IMR-90 (cell line): ENCODE measurements at regions not wholly inside any gene's neighbourhood (a gene's known extent, or its start where the extent isn't known, plus 50 kb on each side); places are given as distances from the start of the nearest gene placed in this dataset.

Experiments used
- ATAC-seq: fragments of 200-7000 bp; cut with Tn5 transposase; 2 replicates; pipeline ENCODE4 v1.9.1; 2020; ENCODE audit warnings: low read depth, mild to moderate bottlenecking, moderate library complexity
- BruUV-seq: library from RNA; stranded (reverse); fragments of 400-500 nt; replicated peaks from 2 replicates; lab custom pipeline; 2021; lab: Mats Ljungman, UMichigan
- CTCF ChIA-PET: fragments of 300-600 bp; formaldehyde crosslinking; extraction: SDS; loops from one replicate; lab custom pipeline; 2021; ENCODE audit warnings: antibody characterized with exemption; lab: Yijun Ruan, JAX
- POLR2A ChIA-PET: fragments of 300-600 bp; sonication (Branson Sonifier 250); formaldehyde crosslinking; loops from one replicate; lab custom pipeline; 2022; ENCODE audit warnings: antibody characterized with exemption; ENCODE audit not compliant: unreplicated experiment; lab: Charles Lee
- DNase-seq: peaks from one replicate; pipeline ENCODE4 v3.0.0; 2013
- H2AFZ ChIP-seq: replicated peaks from 2 replicates; pipeline ENCODE3; 2013; ENCODE audit warnings: low read length, mild to moderate bottlenecking; ENCODE audit not compliant: poor library complexity
- H2AK5ac ChIP-seq: 2 replicates; pipeline ENCODE4 v1.6.1; 2013; ENCODE audit warnings: low read depth, low read length, inconsistent platforms
- H2AK9ac ChIP-seq: replicated peaks from 2 replicates; pipeline ENCODE3; 2013; ENCODE audit warnings: mild to moderate bottlenecking, low read depth, low read length, moderate library complexity; ENCODE audit not compliant: poor library complexity
- H2BK120ac ChIP-seq: 2 replicates; pipeline ENCODE4 v1.6.1; 2013; ENCODE audit warnings: low read depth, low read length, inconsistent platforms
- H2BK15ac ChIP-seq: 3 replicates; pipeline ENCODE4 v1.6.1; 2013; ENCODE audit warnings: low read depth, low read length, inconsistent platforms
- H2BK20ac ChIP-seq: 2 replicates; pipeline ENCODE4 v1.6.1; 2013; ENCODE audit warnings: low read depth, mild to moderate bottlenecking, inconsistent platforms, low read length, moderate library complexity
- H2BK5ac ChIP-seq: 2 replicates; pipeline ENCODE4 v1.6.1; 2013; ENCODE audit warnings: mild to moderate bottlenecking, low read depth, low read length, inconsistent platforms; ENCODE audit not compliant: poor library complexity, severe bottlenecking
- H3K14ac ChIP-seq: replicated peaks from 2 replicates; pipeline ENCODE4 v1.6.1; 2013; ENCODE audit warnings: low read depth, low read length, inconsistent platforms
- H3K18ac ChIP-seq: 2 replicates; pipeline ENCODE4 v1.6.1; 2013; ENCODE audit warnings: low read depth, low read length, control low read depth
- H3K23ac ChIP-seq: 2 replicates; pipeline ENCODE4 v1.6.1; 2013; ENCODE audit warnings: low read depth, low read length, inconsistent platforms
- H3K27ac ChIP-seq: 2 replicates; pipeline ENCODE4 v1.5.1; 2013; ENCODE audit warnings: mild to moderate bottlenecking, control low read depth, low read length; ENCODE audit not compliant: insufficient read depth
- H3K27me3 ChIP-seq: 2 replicates; pipeline ENCODE4 v1.6.1; 2013; ENCODE audit warnings: low read length; ENCODE audit not compliant: control insufficient read depth, insufficient read depth
- H3K36me3 ChIP-seq: 2 replicates; pipeline ENCODE4 v1.6.1; 2013; ENCODE audit warnings: low read length, mixed read lengths; ENCODE audit not compliant: control insufficient read depth, insufficient read depth
- H3K4ac ChIP-seq: 2 replicates; pipeline ENCODE4 v1.6.1; 2013; ENCODE audit warnings: low read depth, low read length, inconsistent platforms
- H3K4me1 ChIP-seq: 2 replicates; pipeline ENCODE4 v1.6.1; 2013; ENCODE audit warnings: low read length, mixed read lengths; ENCODE audit not compliant: control insufficient read depth, insufficient read depth
- H3K4me2 ChIP-seq: 2 replicates; pipeline ENCODE4 v1.6.1; 2013; ENCODE audit warnings: low read depth, mild to moderate bottlenecking, control low read depth, low read length, moderate library complexity
- H3K4me3 ChIP-seq: 2 replicates; pipeline ENCODE4 v1.5.1; 2013; ENCODE audit warnings: low read depth, mild to moderate bottlenecking, control low read depth, low read length, moderate library complexity; ENCODE audit not compliant: insufficient read depth
- H3K56ac ChIP-seq: 2 replicates; pipeline ENCODE4 v1.6.1; 2013; ENCODE audit warnings: low read length, inconsistent platforms; ENCODE audit not compliant: insufficient read depth; ENCODE audit errors: extremely low read depth
- H3K79me1 ChIP-seq, 2 experiments: 2 replicates each; pipeline ENCODE4 v1.6.1; 2013; ENCODE audit warnings: low read length in 2 of 2, inconsistent platforms in 1 of 2, low read depth in 1 of 2
- H3K9ac ChIP-seq: 2 replicates; pipeline ENCODE4 v1.6.1; 2013; ENCODE audit warnings: low read depth, low read length, control low read depth
- H3K9me1 ChIP-seq: 2 replicates; pipeline ENCODE4 v1.6.1; 2013; ENCODE audit warnings: low read length, inconsistent platforms; ENCODE audit not compliant: insufficient read depth
- H3K9me3 ChIP-seq: 2 replicates; pipeline ENCODE4 v1.6.1; 2013; ENCODE audit warnings: low read length; ENCODE audit not compliant: control insufficient read depth, insufficient read depth
- H4K20me1 ChIP-seq: 2 replicates; pipeline ENCODE4 v1.6.1; 2013; ENCODE audit warnings: low read length, inconsistent platforms; ENCODE audit not compliant: insufficient read depth
- H4K5ac ChIP-seq: 2 replicates; pipeline ENCODE4 v1.6.1; 2013; ENCODE audit warnings: mild to moderate bottlenecking, low read depth, low read length, control low read depth
- H4K8ac ChIP-seq, 2 experiments: 2 replicates each; pipeline ENCODE4 v1.6.1; 2013; ENCODE audit warnings: low read depth in 2 of 2, low read length in 2 of 2, control low read depth in 1 of 2, inconsistent platforms in 1 of 2
- H4K91ac ChIP-seq: 2 replicates; pipeline ENCODE4 v1.6.1; 2013; ENCODE audit warnings: low read depth, low read length, inconsistent platforms; ENCODE audit not compliant: insufficient read depth
- BHLHE40 ChIP-seq: fragments of 150-350 bp; IDR thresholded peaks from 2 replicates; pipeline ENCODE4 v1.6.1; 2016; ENCODE audit warnings: mild to moderate bottlenecking, low read depth, low read length
- CEBPB ChIP-seq: IDR thresholded peaks from 2 replicates; pipeline ENCODE4 v1.6.1; 2012; ENCODE audit warnings: low read depth, low read length, improper control_type of control experiment
- CHD1 ChIP-seq: IDR thresholded peaks from 2 replicates; pipeline ENCODE4 v1.6.1; 2012; ENCODE audit warnings: low read depth, low read length, improper control_type of control experiment
- CTCF ChIP-seq: conservative IDR thresholded peaks from 2 replicates; pipeline ENCODE4 v1.5.1; 2012; ENCODE audit warnings: mild to moderate bottlenecking, low read depth, low read length, improper control_type of control experiment
- ELK1 ChIP-seq: fragments of 150-350 bp; IDR thresholded peaks from 2 replicates; pipeline ENCODE4 v1.6.1; 2016; ENCODE audit warnings: low read depth, mild to moderate bottlenecking, low read length, moderate library complexity, borderline replicate concordance
- FOS ChIP-seq: fragments of 150-350 bp; IDR thresholded peaks from 2 replicates; pipeline ENCODE4 v1.6.1; 2016; ENCODE audit warnings: low read depth, low read length
- MAFK ChIP-seq: IDR thresholded peaks from 2 replicates; pipeline ENCODE4 v1.6.1; 2012; ENCODE audit warnings: low read depth, low read length, improper control_type of control experiment
- MAZ ChIP-seq: IDR thresholded peaks from 2 replicates; pipeline ENCODE4 v1.6.1; 2012; ENCODE audit warnings: low read depth, mild to moderate bottlenecking, low read length, improper control_type of control experiment, moderate library complexity, borderline replicate concordance
- MXI1 ChIP-seq: IDR thresholded peaks from 2 replicates; pipeline ENCODE4 v1.6.1; 2012; ENCODE audit warnings: low read depth, mild to moderate bottlenecking, low read length, moderate library complexity, borderline replicate concordance
- NFE2L2 ChIP-seq: fragments of 150-350 bp; IDR thresholded peaks from 2 replicates; pipeline ENCODE4 v1.6.1; 2016; ENCODE audit warnings: low read depth, mild to moderate bottlenecking, low read length
- POLR2A ChIP-seq: IDR thresholded peaks from 2 replicates; pipeline ENCODE4 v1.6.1; 2012; ENCODE audit warnings: mild to moderate bottlenecking, low read depth, low read length
- RAD21 ChIP-seq: IDR thresholded peaks from 2 replicates; pipeline ENCODE4 v1.6.1; 2012; ENCODE audit warnings: low read length, improper control_type of control experiment
- RCOR1 ChIP-seq: IDR thresholded peaks from 2 replicates; pipeline ENCODE4 v1.6.1; 2012; ENCODE audit warnings: mild to moderate bottlenecking, low read length, improper control_type of control experiment; ENCODE audit not compliant: insufficient replicate concordance
- RFX5 ChIP-seq: IDR thresholded peaks from 2 replicates; pipeline ENCODE4 v1.8.0; 2012; ENCODE audit warnings: low read depth, mild to moderate bottlenecking, low read length, moderate library complexity
- SMC3 ChIP-seq: fragments of 150-350 bp; IDR thresholded peaks from 2 replicates; pipeline ENCODE4 v1.6.1; 2016; ENCODE audit warnings: low read depth, mild to moderate bottlenecking, antibody characterized with exemption, low read length, moderate library complexity
- USF2 ChIP-seq: fragments of 150-350 bp; IDR thresholded peaks from 2 replicates; pipeline ENCODE4 v1.6.1; 2017; ENCODE audit warnings: mild to moderate bottlenecking, antibody characterized with exemption, low read length, low read depth
- WGBS, 2 experiments: methylation state at CpG; one replicate each; pipeline versions ENCODE4 v1.1.5 to v1.1.7; 2013; ENCODE audit warnings: missing lambda C conversion rate in 2 of 2; ENCODE audit not compliant: insufficient read length in 1 of 2; ENCODE audit errors: extremely low coverage in 2 of 2; 5-methylcytosine and 5-hydroxymethylcytosine counted together
- dilution Hi-C: fragments of 300-500 bp; cut with HindIII; formaldehyde crosslinking; loops from one replicate; pipeline ENCODE4 v1.14.3; 2018; ENCODE audit warnings: low sequenced_read_pairs; ENCODE audit not compliant: unreplicated experiment
- in situ Hi-C: fragments of 300-500 bp; cut with MboI; formaldehyde crosslinking; loops from 3 replicates; pipeline ENCODE4 v1.14.3; 2019; ENCODE audit warnings: low sequenced_read_pairs, inconsistent platforms, mixed read lengths
- intact Hi-C: fragments of 100-400 bp; cut with micrococcal nuclease; formaldehyde crosslinking; loops from 2 replicates; pipeline ENCODE4 v1.10.0; 2022

- Histone ChIP-seq H3K18ac (peak overlapping the region; percentile 59), H3K9ac (no peak overlapping the region), H3K56ac (no peak overlapping the region), H3K36me3 (no peaks in the 10 kb centered on the region), H4K91ac (peak overlapping the region; percentile 41; the same call in 1 of the 2 replicates), H3K27me3 (no peaks in the 10 kb centered on the region), H3K4me1 (peaks cover 5% of the 10 kb centered on the region), H2BK120ac (peak overlapping the region; percentile 4; the same call in 1 of the 2 replicates), H3K27ac (peak overlapping the region; percentile 84; the same call in 1 of the 2 replicates), H3K9me3 (peaks cover 7% of the 10 kb centered on the region), H4K5ac (peak overlapping the region; percentile 95), H3K9me1 (no peaks in the 10 kb centered on the region), H2AK5ac (peak overlapping the region; percentile 20), H2BK15ac (peak overlapping the region; percentile 16; the same call in 1 of the 3 replicates), H2BK5ac (peak overlapping the region; percentile 9), H3K79me1 (no peaks in the 10 kb centered on the region), H3K4me3 (no peak overlapping the region), H3K4ac (peak overlapping the region; percentile 4; the same call in 1 of the 2 replicates), H4K8ac (peak overlapping the region; percentile 38 to 47; a peak in 3 of 4 replicates), H3K23ac (peak overlapping the region; percentile 1; the same call in 1 of the 2 replicates), H3K4me2 (no peak overlapping the region), H2AFZ (no peak overlapping the region), H2BK20ac (peak overlapping the region; percentile 77; the same call in 1 of the 2 replicates), H4K20me1 (no peaks in the 10 kb centered on the region), H3K14ac (peak overlapping the region; percentile 8; the same call in 1 of the 2 replicates), H2AK9ac (no peak overlapping the region)
- no TSS peak for BruUV-seq
- dilution Hi-C loops = no loop called here
- peak; percentile 24 for DNase-seq
- ChIA-PET CTCF (interaction anchor here (0.6 kb wide), 1 partner anchor 17 kb away, joined by 5 read pairs; no protein-coding TSS in a partner anchor), POLR2A (no interaction called here)
- intact Hi-C loops = no loop called here
- peak; percentile 38 for ATAC-seq
- TF ChIP-seq BHLHE40 (no peak), MAFK (no peak), CEBPB (no peak), FOS (no peak), MAZ (no peak), SMC3 (no peak), RFX5 (no peak), RAD21 (no peak), ELK1 (no peak), CHD1 (no peak), NFE2L2 (no peak), USF2 (no peak), RCOR1 (no peak), MXI1 (no peak), CTCF (no peak), POLR2A (no peak)
- WGBS, 2 experiments = no CpG with 5 or more reads among the region's 4 CpGs
- in situ Hi-C loops = no loop called here
Measured at GRCh38 chr18:61677435-61677970, 215.3 kb downstream of the RNF152 start.
